Right lobe of liver (tissue), 6 donors: ENCODE measurements at regions not wholly inside any gene's neighbourhood (a gene's known extent, or its start where the extent isn't known, plus 50 kb on each side); places are given as distances from the start of the nearest gene placed in this dataset.

Source experiments
- ATAC-seq, 4 donors: fragments of 200-7000 bp; cut with Tn5 transposase; one replicate each; pipeline ENCODE4 v1.9.1; 2020; ENCODE audit warnings: mild to moderate bottlenecking in 4 of 4, moderate library complexity in 4 of 4
- DNase-seq, 3 donors: peaks; one replicate each; pipeline ENCODE4 v3.0.0-alpha.2; 2020
- H3K27ac ChIP-seq, 3 donors: fragments of 200-600 bp; one replicate each; pipeline ENCODE4 v1.8.0; 2022
- H3K27me3 ChIP-seq, 2 donors: fragments of 200-600 bp; one replicate each; pipeline ENCODE4 v1.8.0; 2022
- H3K36me3 ChIP-seq, 4 donors: fragments of 200-600 bp; sonication (generic) in 1 of 4; one replicate each; pipeline versions ENCODE4 v1.5.1 to v1.8.0; 2017 to 2022; ENCODE audit warnings: control low read depth in 1 of 4
- H3K4me1 ChIP-seq, 4 donors: fragments of 200-600 bp; sonication (generic) in 1 of 4; one replicate each; pipeline versions ENCODE4 v1.5.1 to v1.8.0; 2017 to 2022; ENCODE audit warnings: control low read depth in 1 of 4
- H3K4me3 ChIP-seq, 3 donors: fragments of 200-600 bp; one replicate each; pipeline ENCODE4 v1.8.0; 2022
- H3K9me3 ChIP-seq, 4 donors: fragments of 200-600 bp; sonication (generic) in 1 of 4; one replicate each; pipeline versions ENCODE4 v1.5.1 to v1.8.0; 2017 to 2022; ENCODE audit warnings: control low read depth in 1 of 4
- POLR2A ChIP-seq: fragments of 450-650 bp; IDR thresholded peaks from one replicate; pipeline ENCODE4 v1.6.1; 2017; ENCODE audit warnings: antibody characterized with exemption, mild to moderate bottlenecking
- WGBS: methylation state at CpG from one replicate; pipeline ENCODE4 v1.1.6; 2018; ENCODE audit warnings: low coverage, low lambda C conversion rate; ENCODE audit not compliant: insufficient coverage; ENCODE audit errors: missing lambda C conversion rate; 5-methylcytosine and 5-hydroxymethylcytosine counted together
- intact Hi-C, 2 donors: fragments of 100-400 bp; cut with DNase I; formaldehyde crosslinking; loops; one replicate each; pipeline versions ENCODE4 v1.11.2 to v1.14.1; 2022
- TF ChIP-seq, protein P1 (sequence below), 4 donors: fragments of 200-600 bp in 3 of 4; fragments of 450-650 bp in 1 of 4; IDR thresholded peaks; one replicate each; pipeline versions ENCODE4 v1.5.1 to v1.8.0; 2016 to 2022; ENCODE audit warnings: antibody characterized with exemption in 4 of 4, mild to moderate bottlenecking in 2 of 4
- donor health status: DM: no; HTN: yes; CAD: no.
- donor health status: DM: no; HTN: no; CAD: no.
- donor health status: DM: no; HTN: no; CAD: no.
- donor health status: DM: no; HTN: yes; CAD: no.
- donor health status: DM: no; HTN: yes; CAD: no.

GRCh38 chr14:100400115-100400514, 77.0 kb downstream of the SLC25A47 start:
- H3K36me3 ChIP-seq = no peaks in the 10 kb centered on the region
- no peak for TF ChIP-seq POLR2A
- TF ChIP-seq, protein P1, sequence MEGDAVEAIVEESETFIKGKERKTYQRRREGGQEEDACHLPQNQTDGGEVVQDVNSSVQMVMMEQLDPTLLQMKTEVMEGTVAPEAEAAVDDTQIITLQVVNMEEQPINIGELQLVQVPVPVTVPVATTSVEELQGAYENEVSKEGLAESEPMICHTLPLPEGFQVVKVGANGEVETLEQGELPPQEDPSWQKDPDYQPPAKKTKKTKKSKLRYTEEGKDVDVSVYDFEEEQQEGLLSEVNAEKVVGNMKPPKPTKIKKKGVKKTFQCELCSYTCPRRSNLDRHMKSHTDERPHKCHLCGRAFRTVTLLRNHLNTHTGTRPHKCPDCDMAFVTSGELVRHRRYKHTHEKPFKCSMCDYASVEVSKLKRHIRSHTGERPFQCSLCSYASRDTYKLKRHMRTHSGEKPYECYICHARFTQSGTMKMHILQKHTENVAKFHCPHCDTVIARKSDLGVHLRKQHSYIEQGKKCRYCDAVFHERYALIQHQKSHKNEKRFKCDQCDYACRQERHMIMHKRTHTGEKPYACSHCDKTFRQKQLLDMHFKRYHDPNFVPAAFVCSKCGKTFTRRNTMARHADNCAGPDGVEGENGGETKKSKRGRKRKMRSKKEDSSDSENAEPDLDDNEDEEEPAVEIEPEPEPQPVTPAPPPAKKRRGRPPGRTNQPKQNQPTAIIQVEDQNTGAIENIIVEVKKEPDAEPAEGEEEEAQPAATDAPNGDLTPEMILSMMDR (IDR thresholded peaks at IDR 0.05) = no peak
- no peak overlapping the region for H3K27ac ChIP-seq
- intact Hi-C loops = no loop called here
- peak in 1 of 4 donors; percentile 37 for ATAC-seq
- no peak overlapping the region for H3K4me3 ChIP-seq
- peaks cover 0 to 15% (median 0%) of the 10 kb centered on the region in 4 donors for H3K4me1 ChIP-seq
- no peaks in the 10 kb centered on the region for H3K9me3 ChIP-seq
- no CpG with 5 or more reads among the region's 5 CpGs for WGBS
- no peaks in the 10 kb centered on the region for H3K27me3 ChIP-seq
- DNase-seq = no peak

DNA sequence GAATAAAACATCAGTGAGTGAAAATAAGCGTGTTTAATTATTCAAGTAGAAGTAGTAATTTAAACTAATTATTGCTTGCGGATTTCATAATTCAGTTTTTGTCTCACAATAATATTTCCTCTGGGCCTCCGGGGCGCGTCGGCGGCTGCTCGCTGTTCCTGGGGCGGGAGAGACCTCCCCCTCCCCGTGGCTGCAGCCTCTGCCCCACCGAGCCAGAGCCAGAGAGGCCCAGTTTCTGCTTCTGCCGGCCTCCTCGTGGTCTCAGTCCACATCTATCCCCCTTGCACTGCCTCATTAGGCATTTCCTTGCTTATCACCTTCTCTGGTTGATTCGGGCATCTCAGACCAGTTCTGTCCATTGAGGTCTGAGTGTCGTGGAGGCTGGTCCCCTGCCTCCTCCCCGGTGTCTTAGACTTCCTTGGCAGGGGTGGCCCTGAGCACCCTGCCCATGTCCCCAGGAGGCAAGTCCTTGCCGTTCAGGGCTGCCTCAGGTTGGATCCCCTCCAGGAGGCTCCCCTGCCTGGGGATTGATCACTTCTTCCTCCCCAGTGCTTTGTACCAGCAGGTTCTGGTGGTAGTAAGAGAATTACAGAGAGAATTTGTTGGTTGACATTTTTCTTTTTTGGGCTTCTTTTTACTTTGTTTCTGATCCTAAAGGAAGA, 78.0 kb downstream of the SLC25A47 start:
- Histone ChIP-seq H3K27me3 (no peaks in the 10 kb centered on the region), H3K36me3 (no peaks in the 10 kb centered on the region), H3K4me1 (peaks cover 0 to 24% (median 1%) of the 10 kb centered on the region in 4 donors), H3K4me3 (no peak overlapping the region), H3K9me3 (no peaks in the 10 kb centered on the region), H3K27ac (no peak overlapping the region)
- TF ChIP-seq POLR2A = no peak
- TF ChIP-seq, protein P1 (IDR thresholded peaks at IDR 0.05) = no peak
- WGBS = 74% methylated on average over 7 of the region's 17 CpGs
- ATAC-seq = no peak
- intact Hi-C loops = no loop called here
- no peak for DNase-seq

DNA sequence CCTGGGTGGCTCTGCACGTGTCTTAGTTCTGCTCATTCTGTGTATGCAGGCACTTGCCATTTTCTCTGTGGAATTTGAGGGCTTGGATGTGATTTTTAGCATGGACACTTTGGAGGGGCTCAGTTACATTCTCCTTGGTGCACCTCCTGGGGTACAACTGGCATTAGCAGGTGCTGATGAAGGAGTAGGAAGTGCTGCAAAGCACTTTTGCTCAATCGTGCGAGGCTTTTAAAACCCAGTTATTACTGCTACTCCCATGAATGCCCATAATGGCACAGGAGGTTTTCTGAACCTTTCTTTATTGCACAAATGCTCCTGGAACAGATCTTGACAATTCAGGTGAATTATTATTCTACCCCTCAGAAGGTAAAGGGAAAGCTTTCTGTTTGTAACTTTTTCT, 78.7 kb downstream of the SLC25A47 start:
- Histone ChIP-seq H3K4me1 (peaks cover 0 to 31% (median 4%) of the 10 kb centered on the region in 4 donors), H3K9me3 (no peaks in the 10 kb centered on the region), H3K4me3 (no peak overlapping the region), H3K27ac (no peak overlapping the region), H3K36me3 (no peaks in the 10 kb centered on the region), H3K27me3 (no peaks in the 10 kb centered on the region)
- no peak for TF ChIP-seq POLR2A
- TF ChIP-seq, protein P1 (IDR thresholded peaks at IDR 0.05) = no peak
- DNase-seq = no peak
- 45% methylated on average over 2 of the region's 3 CpGs for WGBS
- intact Hi-C loops = no loop called here
- ATAC-seq = no peak

- WGBS = 39% methylated on average over 4 of the region's 7 CpGs
- no peak overlapping the region for H3K4me3 ChIP-seq
- H3K27ac ChIP-seq = no peak overlapping the region
- ATAC-seq (no peak), DNase-seq (no peak)
- no peaks in the 10 kb centered on the region for H3K36me3 ChIP-seq
- H3K27me3 ChIP-seq = no peaks in the 10 kb centered on the region
- TF ChIP-seq, protein P1 (IDR thresholded peaks at IDR 0.05) = no peak
- no peak for TF ChIP-seq POLR2A
- no peaks in the 10 kb centered on the region for H3K9me3 ChIP-seq
- intact Hi-C loops = no loop called here
- peaks cover 0 to 32% (median 4%) of the 10 kb centered on the region in 4 donors for H3K4me1 ChIP-seq
Measured at GRCh38 chr14:100402631-100403030, 79.5 kb downstream of the SLC25A47 start.
